HepG2 (cell line): ENCODE measurements at regions not wholly inside any gene's neighbourhood (a gene's known extent, or its start where the extent isn't known, plus 50 kb on each side); places are given as distances from the start of the nearest gene placed in this dataset.

Source experiments
- AGO2 ChIP-seq: fragments of 200-400 bp; formaldehyde crosslinking; optimal IDR thresholded peaks from 2 replicates; pipeline ENCODE3; 2017; ENCODE audit warnings: mild to moderate bottlenecking, low read depth, low read length, moderate library complexity
- CENPX ChIP-seq: sonication (generic); formaldehyde crosslinking; IDR thresholded peaks from 2 replicates; pipeline ENCODE4 v1.9.0; 2021; ENCODE audit warnings: mild to moderate bottlenecking, missing genetic modification reagents, moderate library complexity
- CHD2 ChIP-seq: IDR thresholded peaks from 2 replicates; pipeline ENCODE4 v1.6.1; 2011; ENCODE audit warnings: low read depth, low read length, improper control_type of control experiment
- CREB3 ChIP-seq: sonication (generic); formaldehyde crosslinking; IDR thresholded peaks from 2 replicates; pipeline ENCODE4 v1.5.0; 2020; ENCODE audit warnings: missing genetic modification reagents
- FOXO4 ChIP-seq: sonication (generic); formaldehyde crosslinking; conservative IDR thresholded peaks from 2 replicates; pipeline ENCODE4 v1.8.1; 2023; ENCODE audit warnings: missing genetic modification reagents
- GFI1 ChIP-seq: sonication (generic); formaldehyde crosslinking; IDR thresholded peaks from 2 replicates; pipeline ENCODE4 v1.5.0; 2020; ENCODE audit warnings: missing genetic modification reagents, mild to moderate bottlenecking, borderline replicate concordance
- HIC2 ChIP-seq: sonication (generic); formaldehyde crosslinking; IDR thresholded peaks from 2 replicates; pipeline ENCODE4 v1.9.0; 2022; ENCODE audit warnings: low read depth, missing genetic modification reagents
- HMG20A ChIP-seq: IDR thresholded peaks from 2 replicates; pipeline ENCODE4 v1.6.1; 2016; ENCODE audit warnings: borderline replicate concordance
- HNRNPH1 ChIP-seq: fragments of 200-400 bp; formaldehyde crosslinking; optimal IDR thresholded peaks from 2 replicates; pipeline ENCODE3; 2017; ENCODE audit warnings: mild to moderate bottlenecking, low read depth, low read length
- HNRNPLL ChIP-seq: fragments of 200-400 bp; formaldehyde crosslinking; IDR thresholded peaks from 2 replicates; pipeline ENCODE4 v1.6.1; 2017; ENCODE audit warnings: mild to moderate bottlenecking, low read depth, low read length; ENCODE audit not compliant: poor library complexity, severe bottlenecking
- NFE2 ChIP-seq: sonication (generic); formaldehyde crosslinking; IDR thresholded peaks from 2 replicates; pipeline ENCODE4 v1.4.0; 2020; ENCODE audit warnings: missing genetic modification reagents
- RORA ChIP-seq: sonication (generic); formaldehyde crosslinking; IDR thresholded peaks from 2 replicates; pipeline ENCODE4 v1.5.0; 2020; ENCODE audit warnings: mild to moderate bottlenecking, missing genetic modification reagents, moderate library complexity
- RXRB ChIP-seq: IDR thresholded peaks from 2 replicates; pipeline ENCODE4 v1.6.1; 2016; ENCODE audit warnings: borderline replicate concordance, missing genetic modification reagents, missing compliant biosample characterization
- TFAP4 ChIP-seq: sonication (generic); IDR thresholded peaks from 2 replicates; pipeline ENCODE4 v1.6.1; 2016; ENCODE audit warnings: low read depth, borderline replicate concordance
- THYN1 ChIP-seq: sonication (generic); formaldehyde crosslinking; IDR thresholded peaks from 2 replicates; pipeline ENCODE4 v1.8.1; 2023; ENCODE audit warnings: low read depth, mild to moderate bottlenecking, moderate library complexity, missing genetic modification reagents, borderline replicate concordance
- YEATS2 ChIP-seq: sonication (generic); formaldehyde crosslinking; IDR thresholded peaks from 2 replicates; pipeline ENCODE4 v1.4.0; 2020; ENCODE audit warnings: missing genetic modification reagents, borderline replicate concordance
- ZC3H13 ChIP-seq: sonication (generic); formaldehyde crosslinking; IDR thresholded peaks from 2 replicates; pipeline ENCODE4 v1.8.1; 2023; ENCODE audit warnings: mild to moderate bottlenecking, missing genetic modification reagents, moderate library complexity
- ZFP82 ChIP-seq: sonication (generic); formaldehyde crosslinking; IDR thresholded peaks from 2 replicates; pipeline ENCODE4 v1.5.1; 2020; ENCODE audit warnings: mild to moderate bottlenecking, missing genetic modification reagents, borderline replicate concordance
- ZMAT3 ChIP-seq: sonication (generic); formaldehyde crosslinking; conservative IDR thresholded peaks from 2 replicates; pipeline ENCODE4 v1.7.0; 2021; ENCODE audit warnings: missing genetic modification reagents
- ZMYM3 ChIP-seq: sonication (generic); formaldehyde crosslinking; IDR thresholded peaks from 2 replicates; pipeline ENCODE4 v1.5.1; 2020; ENCODE audit warnings: mild to moderate bottlenecking, missing genetic modification reagents
- ZNF670 ChIP-seq: sonication (generic); formaldehyde crosslinking; IDR thresholded peaks from 2 replicates; pipeline ENCODE4 v1.8.0; 2022; ENCODE audit warnings: mild to moderate bottlenecking, missing genetic modification reagents, borderline replicate concordance
- ZNF75D ChIP-seq: sonication (generic); formaldehyde crosslinking; IDR thresholded peaks from 2 replicates; pipeline ENCODE4 v1.8.1; 2023; ENCODE audit warnings: missing genetic modification reagents, mild to moderate bottlenecking, borderline replicate concordance
- ZNF772 ChIP-seq: sonication (generic); formaldehyde crosslinking; IDR thresholded peaks from 2 replicates; pipeline ENCODE4 v1.5.0; 2020; ENCODE audit warnings: mild to moderate bottlenecking, missing genetic modification reagents
- ZNF883 ChIP-seq: sonication (generic); formaldehyde crosslinking; IDR thresholded peaks from 2 replicates; pipeline ENCODE4 v1.5.1; 2020; ENCODE audit warnings: mild to moderate bottlenecking, missing genetic modification reagents; ENCODE audit errors: not compliant biosample characterization
- ZSCAN25 ChIP-seq: sonication (generic); formaldehyde crosslinking; IDR thresholded peaks from 2 replicates; pipeline ENCODE4 v1.8.0; 2022; ENCODE audit warnings: mild to moderate bottlenecking, missing genetic modification reagents
- TF ChIP-seq, protein P1 (sequence below): sonication (generic); formaldehyde crosslinking; IDR thresholded peaks from 2 replicates; pipeline ENCODE4 v1.5.1; 2020; ENCODE audit warnings: missing genetic modification reagents, mild to moderate bottlenecking, borderline replicate concordance

GRCh38 chr6:26272171-26272637 is 92.8 kb upstream of the BTN3A2 start (continued):
- no peak for TF ChIP-seq THYN1 (CRISPR knock-in tag)
- no peak for TF ChIP-seq ZNF75D (CRISPR knock-in tag)
- TF ChIP-seq TFAP4, result no peak
- TF ChIP-seq HIC2 (CRISPR knock-in tag), result no peak
- TF ChIP-seq ZNF883 (CRISPR knock-in tag), result no peak
- TF ChIP-seq HNRNPH1, result no peak
- 0 out of 2 replicates have a peak, but pooled peaks have one; percentile 0 for TF ChIP-seq ZSCAN25 (CRISPR knock-in tag)
- no peak for TF ChIP-seq CREB3 (CRISPR knock-in tag)
- no peak for TF ChIP-seq HMG20A (CRISPR knock-in tag)
- TF ChIP-seq ZNF772, result 0 out of 2 replicates have a peak, but pooled peaks have one; percentile 20
- TF ChIP-seq ZMYM3 (CRISPR knock-in tag), result no peak
- peak; percentile 98 for TF ChIP-seq HNRNPLL
- no peak for TF ChIP-seq ZNF670 (CRISPR knock-in tag)
- TF ChIP-seq ZFP82, result no peak
- no peak for TF ChIP-seq NFE2
- TF ChIP-seq ZC3H13 (CRISPR knock-in tag), result no peak
- TF ChIP-seq, protein P1, sequence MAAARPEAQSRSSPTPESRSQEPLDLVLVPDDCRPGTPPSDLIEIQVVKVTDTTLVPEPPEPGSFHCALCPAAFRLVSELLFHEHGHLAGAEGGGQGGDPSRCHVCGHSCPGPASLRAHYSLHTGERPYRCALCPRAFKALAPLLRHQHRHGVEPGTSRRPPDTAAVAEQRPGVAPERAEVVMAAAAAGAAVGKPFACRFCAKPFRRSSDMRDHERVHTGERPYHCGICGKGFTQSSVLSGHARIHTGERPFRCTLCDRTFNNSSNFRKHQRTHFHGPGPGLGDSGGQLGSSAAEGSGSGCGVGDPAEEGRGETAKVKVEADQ (CRISPR knock-in tag), result no peak
- peak; percentile 36; the same call in 1 of the 2 replicates for TF ChIP-seq GFI1
- TF ChIP-seq RORA (CRISPR knock-in tag), result no peak
- TF ChIP-seq CENPX (CRISPR knock-in tag), result no peak
- TF ChIP-seq FOXO4 (CRISPR knock-in tag), result no peak
- no peak for TF ChIP-seq AGO2
- 0 out of 2 replicates have a peak, but pooled peaks have one; percentile 11 for TF ChIP-seq YEATS2 (CRISPR knock-in tag)
- TF ChIP-seq CHD2, result no peak
- no peak for TF ChIP-seq ZMAT3 (CRISPR knock-in tag)
- TF ChIP-seq RXRB (CRISPR knock-in tag), result no peak
